GM19099 (cell line): ENCODE measurements at regions not wholly inside any gene's neighbourhood (a gene's known extent, or its start where the extent isn't known, plus 50 kb on each side); places are given as distances from the start of the nearest gene placed in this dataset.

Experiments used
- POLR2A ChIP-seq: IDR thresholded peaks from 3 replicates; pipeline ENCODE4 v1.6.1; 2011; ENCODE audit warnings: low read depth; ENCODE audit not compliant: insufficient read length; ENCODE audit errors: extremely low read depth

GRCh38 chr4:155572106-155572703, 94.4 kb upstream of the GUCY1A1 start:
- TF ChIP-seq POLR2A: no peak

DNA sequence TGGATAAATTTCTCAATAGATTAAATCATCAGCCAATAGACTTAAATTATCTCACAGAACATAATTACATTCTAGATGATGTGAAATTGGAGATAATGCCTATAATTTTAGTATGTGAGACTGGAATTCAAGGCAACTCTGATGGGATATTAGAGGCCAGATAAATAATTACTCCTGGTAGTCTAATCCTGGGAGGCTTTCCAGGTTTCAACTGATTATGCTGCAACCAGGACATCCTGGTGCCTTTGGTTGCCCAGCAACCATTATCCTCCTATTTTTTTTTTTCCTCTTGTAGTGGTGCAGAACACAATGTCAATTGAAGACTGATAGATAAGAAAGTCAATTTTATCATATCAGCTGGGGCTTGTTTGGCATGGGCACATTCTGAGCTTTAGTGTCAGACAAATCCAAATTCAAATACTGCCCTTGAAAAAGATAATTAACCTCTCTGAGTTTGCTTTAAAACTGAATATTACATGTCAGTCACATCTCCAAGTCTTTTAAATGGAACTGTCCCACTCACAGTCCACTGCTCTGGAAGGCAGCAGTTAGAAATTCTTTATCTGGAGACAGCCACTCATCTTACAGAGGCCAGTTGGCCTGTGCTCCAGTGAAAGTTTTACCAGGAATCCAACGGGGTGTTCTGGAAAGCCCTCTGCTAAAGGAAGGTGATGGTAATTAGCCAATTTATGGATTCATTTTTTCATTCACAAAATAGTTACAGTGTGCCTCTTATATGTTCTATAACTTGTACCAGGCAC, 95.3 kb upstream of the GUCY1A1 start:
- TF ChIP-seq POLR2A: no peak

DNA sequence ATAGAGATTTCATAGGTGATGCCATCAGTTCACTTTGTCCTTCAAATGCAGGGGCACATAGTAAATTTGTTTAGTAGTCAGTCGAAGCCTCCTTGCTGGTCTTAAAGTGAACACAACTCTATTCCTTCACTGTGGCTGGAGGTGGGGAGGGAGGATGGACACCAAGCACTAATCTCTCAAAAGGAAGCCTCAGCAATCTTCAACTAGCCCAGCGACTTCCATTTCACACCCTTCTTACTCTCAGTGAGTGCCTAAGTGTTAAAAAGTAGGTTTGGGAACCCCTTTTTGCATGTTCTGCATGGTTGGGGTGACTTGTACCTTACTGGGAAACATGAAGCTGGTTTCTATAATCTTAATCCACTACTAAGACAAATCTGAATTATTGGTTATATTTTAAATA, 96.0 kb upstream of the GUCY1A1 start:
- no peak for TF ChIP-seq POLR2A

- no peak for TF ChIP-seq POLR2A
These were observed 96.6 kb upstream of the GUCY1A1 start for GRCh38 chr4:155569960-155570515.

DNA sequence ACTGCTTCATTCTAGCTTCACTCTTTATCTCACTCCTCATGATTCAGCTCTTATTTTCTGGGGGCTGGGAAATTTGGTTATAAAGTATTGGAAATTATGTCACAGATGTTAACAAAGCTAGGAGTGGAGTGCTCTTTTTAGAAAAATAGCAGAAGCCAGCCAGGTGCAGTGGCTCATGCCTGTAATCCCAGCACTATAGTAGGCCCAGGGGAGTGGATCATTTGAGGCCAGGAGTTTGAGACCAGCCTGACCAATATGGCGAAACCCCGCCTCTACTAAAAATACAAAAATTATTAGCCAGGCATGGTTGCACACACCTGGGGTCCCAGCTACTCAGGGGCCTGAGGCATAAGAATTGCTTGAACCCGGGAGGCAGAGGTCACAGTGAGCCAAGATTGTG, 97.2 kb upstream of the GUCY1A1 start:
- no peak for TF ChIP-seq POLR2A

DNA sequence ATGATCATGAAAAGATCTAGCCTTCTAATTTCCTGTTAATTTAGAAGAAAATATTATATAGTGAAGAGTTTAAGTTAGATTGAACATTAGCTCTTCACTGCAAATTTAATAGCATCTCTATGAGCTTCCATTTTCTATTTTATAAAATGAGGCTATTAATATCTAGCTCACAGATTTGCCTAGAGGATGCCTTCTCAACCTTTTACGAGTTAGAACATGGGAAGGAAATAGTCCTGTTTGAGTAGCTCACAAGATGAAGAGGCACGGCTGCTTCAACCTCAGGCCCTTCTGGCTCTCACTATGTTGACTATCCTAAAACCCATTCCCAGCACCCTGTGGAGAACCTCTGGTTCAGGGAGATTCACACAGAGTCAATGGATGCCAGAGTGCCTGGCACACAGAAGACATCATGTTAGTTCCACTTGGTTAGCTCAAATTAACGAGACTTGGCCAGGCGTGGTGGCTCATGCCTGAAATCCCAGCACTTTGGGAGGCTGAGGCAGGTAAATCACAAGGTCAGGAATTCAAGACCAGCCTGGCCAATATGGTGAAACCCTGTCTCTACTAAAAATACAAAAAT, 97.9 kb upstream of the GUCY1A1 start:
- no peak for TF ChIP-seq POLR2A

GRCh38 chr4:155566354-155566753, 100.3 kb upstream of the GUCY1A1 start:
- TF ChIP-seq POLR2A: no peak

DNA sequence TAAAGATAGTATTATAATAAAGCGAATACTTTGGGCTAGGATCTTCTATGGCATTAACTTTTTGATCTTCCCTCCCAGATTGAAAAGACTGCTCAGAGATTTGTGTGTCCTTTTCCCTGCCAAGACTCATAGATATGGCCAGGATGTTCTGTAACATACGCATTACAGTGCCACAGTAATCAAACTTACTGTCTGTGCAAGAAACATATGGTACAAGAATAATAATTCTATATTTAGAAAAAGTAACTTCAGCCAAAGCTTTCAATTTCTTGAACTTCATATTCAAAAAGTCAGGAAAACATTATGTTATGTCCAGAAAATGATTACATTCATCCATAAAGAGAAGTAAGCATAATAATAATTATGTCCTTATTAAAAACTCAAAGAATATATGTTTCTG, 100.9 kb upstream of the GUCY1A1 start:
- TF ChIP-seq POLR2A: no peak

DNA sequence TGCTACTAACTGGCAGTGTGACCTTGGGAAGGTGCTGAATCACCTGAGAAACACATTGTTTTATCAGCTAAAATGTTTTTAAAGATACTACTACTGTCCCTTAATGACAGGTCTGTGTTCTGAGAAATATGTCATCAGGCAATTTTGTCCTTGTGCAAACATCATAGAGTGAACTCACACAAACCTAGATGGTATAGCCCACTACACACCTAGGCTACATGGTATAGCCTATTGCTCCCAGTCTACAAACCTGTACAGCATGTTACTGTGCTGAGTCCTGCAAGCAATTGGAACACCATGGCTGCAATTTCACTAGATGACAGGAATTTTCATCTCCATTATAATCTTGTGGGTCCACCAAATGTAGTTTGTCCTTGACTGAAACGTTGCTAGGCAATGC, 101.3 kb upstream of the GUCY1A1 start:
- TF ChIP-seq POLR2A: no peak

- no peak for TF ChIP-seq POLR2A
These were observed 101.8 kb upstream of the GUCY1A1 start for GRCh38 chr4:155564880-155565279.

DNA sequence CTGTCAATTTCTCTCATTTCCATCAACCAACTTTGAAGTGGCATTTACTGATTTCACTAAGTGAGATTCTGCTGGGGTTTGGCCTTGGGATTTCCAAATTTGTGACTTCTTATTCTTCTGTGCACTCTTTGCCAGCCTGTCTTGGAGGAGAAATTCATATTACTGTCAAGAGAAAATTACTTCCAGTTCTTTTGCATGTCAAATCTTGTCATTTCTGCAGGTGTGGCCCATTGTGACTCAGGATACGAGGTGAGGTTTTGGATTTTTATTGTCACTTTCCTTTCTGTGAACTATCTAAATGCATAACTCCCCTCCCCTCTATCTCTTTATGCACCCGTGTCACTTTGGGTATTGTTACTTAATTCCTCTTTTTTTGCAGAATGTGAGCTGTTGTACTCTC, 102.6 kb upstream of the GUCY1A1 start:
- TF ChIP-seq POLR2A: no peak

DNA sequence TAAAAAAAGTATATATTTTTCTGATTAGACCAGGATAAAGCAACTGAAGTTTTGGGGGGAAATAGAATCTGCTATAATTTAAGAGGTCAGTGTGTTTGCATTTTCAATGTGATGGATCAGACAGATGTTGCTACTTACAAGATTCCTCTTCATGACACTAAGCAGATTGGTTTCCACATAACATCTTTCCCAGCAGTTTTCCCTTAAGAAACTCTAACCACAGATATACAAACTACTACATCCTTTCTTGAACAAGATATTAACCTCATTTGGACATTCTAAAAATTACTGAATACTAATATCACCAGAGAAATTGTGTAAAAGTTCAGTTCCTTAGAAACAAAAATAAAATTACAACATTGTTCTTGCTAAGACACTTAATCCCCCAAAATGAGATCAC, 106.7 kb upstream of the GUCY1A1 start:
- TF ChIP-seq POLR2A: no peak

GRCh38 chr4:155552180-155552579, 114.5 kb upstream of the GUCY1A1 start:
- no peak for TF ChIP-seq POLR2A

DNA sequence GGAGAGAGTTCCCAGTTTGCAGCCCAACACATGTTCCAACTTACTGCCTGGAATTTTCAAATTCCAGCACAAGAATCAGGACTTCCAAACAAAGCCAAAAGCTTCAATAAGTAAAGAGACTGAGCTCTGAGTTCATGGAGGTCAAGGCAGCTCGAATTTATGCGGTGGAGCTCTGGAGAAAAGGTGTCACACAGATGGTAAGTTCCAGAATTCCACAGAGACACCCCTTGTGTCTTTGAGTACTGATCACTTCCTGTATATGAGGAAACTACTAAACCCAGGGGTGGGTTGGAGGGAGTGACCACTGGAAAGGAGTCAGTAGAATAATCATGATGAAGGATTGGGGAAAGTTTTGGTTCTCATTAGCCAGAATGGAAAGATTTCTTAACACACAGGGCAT, 118.5 kb upstream of the GUCY1A1 start:
- no peak for TF ChIP-seq POLR2A

GRCh38 chr4:155546451-155546850, 120.2 kb upstream of the GUCY1A1 start:
- no peak for TF ChIP-seq POLR2A

- TF ChIP-seq POLR2A: no peak
These were observed 121.2 kb upstream of the GUCY1A1 start for GRCh38 chr4:155545456-155545855.
